GM23338 (cell line): ENCODE measurements at regions not wholly inside any gene's neighbourhood (a gene's known extent, or its start where the extent isn't known, plus 50 kb on each side); places are given as distances from the start of the nearest gene placed in this dataset.

ENCODE experiments used
- CREB1 ChIP-seq: fragments of 250-450 bp; sonication (Bioruptor Pico); IDR thresholded peaks from 2 replicates; pipeline ENCODE4 v1.5.0; 2020; ENCODE audit warnings: low read depth, mild to moderate bottlenecking, moderate library complexity
- EZH2 ChIP-seq: fragments of 200-600 bp; sonication (generic); IDR thresholded peaks from one replicate; pipeline ENCODE4 v1.8.0; 2017; ENCODE audit warnings: antibody characterized with exemption, mild to moderate bottlenecking, low read depth; ENCODE audit not compliant: unreplicated experiment
- EZH2phosphoT487 ChIP-seq: fragments of 200-600 bp; sonication (generic); IDR thresholded peaks from one replicate; pipeline ENCODE4 v1.8.1; 2018; ENCODE audit warnings: antibody characterized with exemption; ENCODE audit not compliant: unreplicated experiment
- JUNB ChIP-seq: IDR thresholded peaks from one replicate; pipeline ENCODE4 v1.6.1; 2016; ENCODE audit warnings: antibody characterized with exemption; ENCODE audit not compliant: unreplicated experiment
- NANOG ChIP-seq: IDR thresholded peaks from 2 replicates; pipeline ENCODE4 v1.6.1; 2016; ENCODE audit warnings: antibody characterized with exemption, borderline replicate concordance
- ZNF331 ChIP-seq: fragments of 250-450 bp; sonication (Bioruptor Pico); IDR thresholded peaks from 2 replicates; pipeline ENCODE4 v1.5.0; 2020; ENCODE audit warnings: low read depth, mild to moderate bottlenecking, moderate library complexity
- ZNF462 ChIP-seq: fragments of 250-450 bp; sonication (Bioruptor Pico); IDR thresholded peaks from 2 replicates; pipeline ENCODE4 v1.5.0; 2020; ENCODE audit warnings: mild to moderate bottlenecking, moderate library complexity
- TF ChIP-seq, protein P1 (sequence below): IDR thresholded peaks from one replicate; pipeline ENCODE4 v1.6.1; 2018; ENCODE audit warnings: antibody characterized with exemption; ENCODE audit not compliant: unreplicated experiment

DNA sequence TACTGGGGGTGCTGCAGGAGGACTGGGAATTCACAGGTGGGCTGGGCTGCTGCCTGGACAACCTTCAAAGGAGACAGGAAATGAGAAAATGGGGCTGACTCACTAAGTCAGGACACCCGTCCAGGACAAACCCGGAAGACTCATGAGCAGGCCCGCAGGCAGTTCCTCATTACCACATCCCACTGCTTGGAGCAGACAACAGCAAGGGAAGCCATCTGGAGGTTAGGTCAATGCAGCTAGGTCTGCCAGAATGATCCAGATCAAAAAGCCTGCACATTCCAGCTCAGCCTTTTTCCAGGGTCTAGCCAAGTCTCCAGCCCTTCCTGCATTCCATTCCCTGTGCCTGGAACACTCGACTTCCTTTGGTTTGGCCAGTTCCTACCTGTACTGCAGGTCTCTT is 536.5 kb upstream of the CDH11 start (continued):
- no peak for TF ChIP-seq ZNF462
- no peak for TF ChIP-seq CREB1 (CRISPR knock-in tag)
- TF ChIP-seq, protein P1, sequence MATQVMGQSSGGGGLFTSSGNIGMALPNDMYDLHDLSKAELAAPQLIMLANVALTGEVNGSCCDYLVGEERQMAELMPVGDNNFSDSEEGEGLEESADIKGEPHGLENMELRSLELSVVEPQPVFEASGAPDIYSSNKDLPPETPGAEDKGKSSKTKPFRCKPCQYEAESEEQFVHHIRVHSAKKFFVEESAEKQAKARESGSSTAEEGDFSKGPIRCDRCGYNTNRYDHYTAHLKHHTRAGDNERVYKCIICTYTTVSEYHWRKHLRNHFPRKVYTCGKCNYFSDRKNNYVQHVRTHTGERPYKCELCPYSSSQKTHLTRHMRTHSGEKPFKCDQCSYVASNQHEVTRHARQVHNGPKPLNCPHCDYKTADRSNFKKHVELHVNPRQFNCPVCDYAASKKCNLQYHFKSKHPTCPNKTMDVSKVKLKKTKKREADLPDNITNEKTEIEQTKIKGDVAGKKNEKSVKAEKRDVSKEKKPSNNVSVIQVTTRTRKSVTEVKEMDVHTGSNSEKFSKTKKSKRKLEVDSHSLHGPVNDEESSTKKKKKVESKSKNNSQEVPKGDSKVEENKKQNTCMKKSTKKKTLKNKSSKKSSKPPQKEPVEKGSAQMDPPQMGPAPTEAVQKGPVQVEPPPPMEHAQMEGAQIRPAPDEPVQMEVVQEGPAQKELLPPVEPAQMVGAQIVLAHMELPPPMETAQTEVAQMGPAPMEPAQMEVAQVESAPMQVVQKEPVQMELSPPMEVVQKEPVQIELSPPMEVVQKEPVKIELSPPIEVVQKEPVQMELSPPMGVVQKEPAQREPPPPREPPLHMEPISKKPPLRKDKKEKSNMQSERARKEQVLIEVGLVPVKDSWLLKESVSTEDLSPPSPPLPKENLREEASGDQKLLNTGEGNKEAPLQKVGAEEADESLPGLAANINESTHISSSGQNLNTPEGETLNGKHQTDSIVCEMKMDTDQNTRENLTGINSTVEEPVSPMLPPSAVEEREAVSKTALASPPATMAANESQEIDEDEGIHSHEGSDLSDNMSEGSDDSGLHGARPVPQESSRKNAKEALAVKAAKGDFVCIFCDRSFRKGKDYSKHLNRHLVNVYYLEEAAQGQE, result no peak
- no peak for TF ChIP-seq EZH2phosphoT487
- TF ChIP-seq ZNF331 (CRISPR knock-in tag), result no peak
- no peak for TF ChIP-seq EZH2
- no peak for TF ChIP-seq NANOG
- TF ChIP-seq JUNB, result no peak
